Stimulated activated CD8-positive, alpha-beta memory T cell treated with anti-CD3 and anti-CD28 coated beads, Interleukin-7, amount 100 ng/mL, for 24 hours (primary cell): ENCODE measurements at regions not wholly inside any gene's neighbourhood (a gene's known extent, or its start where the extent isn't known, plus 50 kb on each side); places are given as distances from the start of the nearest gene placed in this dataset.
"Not testable (repeated sequence)": the region's sequence is repeated elsewhere in the genome, so short reads cannot be mapped to it uniquely, and the experiment has no call there.

ENCODE experiments used
- DNase-seq: peaks from one replicate; pipeline ENCODE4 v3.0.0-alpha.2; 2020; ENCODE audit warnings: low read depth

DNA sequence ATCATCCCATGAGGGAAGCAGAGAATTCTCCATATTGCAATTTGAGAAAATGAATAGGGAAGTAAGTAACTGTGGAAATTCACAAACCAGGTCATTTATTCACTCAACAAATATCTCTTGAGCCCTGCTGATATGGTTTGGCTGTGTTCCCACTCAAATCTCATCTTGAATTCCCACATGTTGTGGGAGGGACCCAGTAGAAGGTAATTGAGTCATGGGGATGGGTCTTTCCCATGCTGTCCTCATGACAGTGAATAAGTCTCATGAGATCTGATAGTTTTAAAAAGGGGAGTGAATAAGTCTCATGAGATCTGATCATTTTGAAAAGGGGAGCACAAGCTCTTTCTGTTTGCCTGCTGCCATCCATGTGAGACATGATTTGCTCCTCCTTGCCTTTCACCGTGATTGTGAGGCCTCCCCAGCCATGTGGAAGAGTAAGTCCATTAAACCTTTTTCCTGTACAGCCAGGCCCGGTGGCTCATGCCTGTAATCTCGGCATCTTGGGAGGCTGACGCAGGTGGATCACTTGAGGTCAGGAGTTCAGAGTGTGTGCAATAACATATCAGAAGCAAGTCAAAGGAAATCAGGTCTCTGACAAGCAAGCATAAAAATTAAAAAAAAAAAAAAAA, 193.2 kb downstream of the NDUFA10 start:
- DNase-seq, result no peak

DNA sequence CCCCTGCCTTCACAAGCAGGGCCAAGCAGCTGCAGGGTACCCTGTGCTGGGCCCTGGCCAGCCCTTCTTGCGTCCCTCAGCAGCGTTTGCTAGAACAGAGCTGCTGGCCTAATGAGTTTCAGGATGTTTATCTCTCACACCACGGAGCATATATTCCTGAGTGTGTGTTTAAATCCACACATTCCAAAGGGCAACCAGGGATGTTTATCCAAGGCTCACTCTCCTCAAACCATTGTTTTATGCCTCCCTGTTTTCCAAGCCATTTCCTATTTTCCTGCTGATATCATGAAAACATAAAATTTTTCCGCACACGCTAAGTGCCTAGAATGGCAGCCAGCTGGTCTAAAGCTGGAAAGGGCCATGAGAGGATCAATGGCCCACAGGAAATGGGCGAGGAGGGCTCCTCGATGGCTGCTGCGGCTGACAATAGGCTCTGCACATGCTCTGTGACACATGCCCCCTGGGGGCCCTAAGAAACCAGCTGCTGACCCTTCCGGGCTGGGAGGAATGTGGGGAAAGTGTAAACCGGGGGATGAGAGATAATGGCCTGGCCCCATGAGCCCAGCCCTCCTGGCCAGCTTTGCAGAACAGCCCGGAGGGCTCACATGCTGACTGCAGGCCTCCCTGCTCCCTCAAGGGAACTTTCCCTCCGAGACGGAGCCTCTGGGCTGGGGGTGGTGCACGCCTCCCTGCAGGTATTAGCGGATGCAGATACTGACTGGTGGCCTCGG, 194.0 kb downstream of the NDUFA10 start:
- no peak for DNase-seq

DNA sequence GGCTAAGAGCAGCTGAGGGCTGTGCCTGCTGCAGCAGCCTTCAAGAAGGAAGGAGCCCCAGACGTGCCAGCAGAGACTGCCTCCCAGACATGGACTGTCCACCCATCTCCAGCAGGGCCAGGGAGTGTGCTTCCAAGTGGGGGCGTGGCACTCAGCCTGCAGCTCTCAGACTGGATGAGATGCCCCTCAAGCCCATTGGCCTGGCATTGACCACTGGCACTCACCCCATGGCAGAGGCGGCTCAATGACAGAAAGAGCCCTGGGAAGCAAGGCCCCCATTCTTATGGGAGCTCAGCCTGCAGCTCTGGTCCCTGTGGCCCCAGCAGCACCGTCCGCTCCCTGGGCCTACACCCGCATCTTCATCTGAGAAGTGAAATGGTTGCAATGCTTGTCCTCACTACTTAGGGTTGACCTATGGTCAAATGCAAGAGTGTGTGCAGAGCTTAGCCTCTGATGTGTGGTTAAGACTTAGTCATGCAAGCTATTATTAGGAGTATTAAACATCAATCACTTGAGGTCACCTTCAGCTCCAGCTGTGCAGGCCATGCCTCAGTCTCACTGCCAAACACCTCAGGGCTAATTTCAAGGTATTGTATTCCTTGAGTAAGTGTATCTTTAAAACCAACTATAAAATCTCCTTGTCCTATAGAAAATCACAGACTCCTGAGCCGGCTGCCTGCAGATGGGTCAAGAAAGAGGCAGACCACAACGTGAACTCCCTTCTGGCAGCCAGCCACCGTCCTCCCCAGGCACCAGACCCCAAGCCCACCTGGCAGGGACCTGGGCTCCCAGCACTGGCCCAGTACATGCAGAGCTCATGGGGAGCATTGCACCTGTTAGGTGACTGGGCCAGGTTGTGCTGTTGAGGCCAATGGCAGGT, 194.8 kb downstream of the NDUFA10 start:
- no peak for DNase-seq

DNA sequence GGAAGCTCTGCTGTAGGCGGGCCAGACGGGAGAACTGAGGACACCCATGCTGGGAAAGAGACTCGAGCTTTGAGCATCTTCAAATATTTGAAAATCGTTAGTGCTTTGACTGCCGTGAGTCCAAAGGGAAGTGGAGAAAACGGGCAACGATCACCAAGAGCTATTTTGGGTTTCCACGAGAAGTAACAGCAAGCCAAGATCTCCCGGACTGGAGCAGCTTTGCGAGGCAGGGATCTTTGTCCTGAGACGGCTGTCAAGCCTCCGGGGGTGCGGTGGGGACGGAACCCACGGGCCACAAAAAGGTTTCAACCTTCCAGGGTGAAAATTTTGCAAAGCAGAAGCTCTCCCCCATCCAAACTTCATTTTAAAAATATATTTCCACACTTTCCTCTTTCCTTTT, 195.8 kb downstream of the NDUFA10 start:
- DNase-seq, result no peak

DNA sequence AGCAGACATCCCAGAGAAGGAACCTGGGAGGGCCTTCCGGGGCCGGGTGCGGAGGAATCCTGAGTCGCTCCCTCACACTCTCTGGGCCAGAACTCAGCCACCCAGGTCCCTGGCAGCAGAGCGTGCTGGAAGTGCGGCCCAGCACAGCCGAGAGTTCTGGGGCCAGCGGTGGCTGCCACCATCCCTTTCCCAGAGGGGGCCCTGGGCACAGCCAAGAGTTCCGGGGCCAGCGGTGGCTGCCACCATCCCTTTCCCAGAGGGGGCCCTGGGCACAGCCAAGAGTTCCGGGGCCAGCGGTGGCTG, 196.2 kb downstream of the NDUFA10 start:
- not testable (repeated sequence) for DNase-seq

DNA sequence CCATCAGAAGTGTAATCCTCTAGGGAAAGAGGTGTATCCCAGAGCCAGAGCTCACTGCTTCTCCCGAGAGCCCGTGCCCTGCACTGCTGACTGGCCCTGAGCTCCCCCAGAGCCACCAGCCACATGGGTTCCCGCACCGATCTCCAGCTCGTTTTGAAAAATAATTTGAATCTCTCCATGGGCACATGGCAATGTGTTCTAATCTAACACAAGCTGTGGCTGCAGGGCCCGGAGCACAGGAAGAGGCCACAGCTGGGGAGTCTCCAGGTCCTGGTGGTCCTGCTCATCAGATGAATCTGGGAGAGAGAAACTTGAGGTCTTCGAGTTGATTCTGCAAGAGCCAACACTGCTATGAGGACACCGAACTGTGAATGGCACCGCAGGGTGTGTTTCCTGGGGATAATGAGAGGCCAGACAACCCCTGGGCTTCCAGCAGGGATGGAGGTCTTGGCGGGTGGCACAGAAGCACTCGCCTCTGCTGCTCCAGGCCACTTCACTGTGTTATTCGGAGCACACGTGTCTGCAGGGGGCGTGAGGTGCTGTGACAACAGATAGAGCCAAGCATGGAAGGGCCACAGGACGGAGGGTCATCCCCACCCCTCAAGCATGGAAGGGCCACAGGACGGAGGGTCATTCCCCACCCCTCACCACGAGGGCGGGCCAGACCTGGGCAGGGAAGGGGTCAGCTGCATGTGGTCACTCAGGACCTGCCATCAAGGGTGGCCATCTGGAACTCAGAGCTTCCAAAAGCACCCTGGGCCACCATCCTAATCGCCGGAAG, 196.8 kb downstream of the NDUFA10 start:
- no peak for DNase-seq

DNA sequence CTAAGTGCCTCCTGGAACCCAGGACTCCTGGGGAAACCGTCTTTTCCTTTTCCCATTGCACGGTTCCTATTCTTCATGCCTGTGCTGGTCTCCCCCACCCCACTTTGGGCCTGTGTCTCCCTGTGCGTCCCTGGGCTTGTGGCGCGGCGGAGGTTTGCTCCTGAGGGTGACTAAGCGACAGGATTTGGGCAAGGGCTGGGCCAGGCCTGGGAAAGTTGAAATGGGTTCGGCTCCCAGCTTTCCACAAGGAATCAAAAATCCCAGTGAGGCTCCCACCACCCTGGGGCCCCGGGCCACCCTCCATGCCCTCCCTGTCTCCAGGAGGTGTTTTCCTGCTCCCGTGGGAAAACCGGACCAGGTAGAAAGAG, 197.6 kb downstream of the NDUFA10 start:
- no peak for DNase-seq

DNA sequence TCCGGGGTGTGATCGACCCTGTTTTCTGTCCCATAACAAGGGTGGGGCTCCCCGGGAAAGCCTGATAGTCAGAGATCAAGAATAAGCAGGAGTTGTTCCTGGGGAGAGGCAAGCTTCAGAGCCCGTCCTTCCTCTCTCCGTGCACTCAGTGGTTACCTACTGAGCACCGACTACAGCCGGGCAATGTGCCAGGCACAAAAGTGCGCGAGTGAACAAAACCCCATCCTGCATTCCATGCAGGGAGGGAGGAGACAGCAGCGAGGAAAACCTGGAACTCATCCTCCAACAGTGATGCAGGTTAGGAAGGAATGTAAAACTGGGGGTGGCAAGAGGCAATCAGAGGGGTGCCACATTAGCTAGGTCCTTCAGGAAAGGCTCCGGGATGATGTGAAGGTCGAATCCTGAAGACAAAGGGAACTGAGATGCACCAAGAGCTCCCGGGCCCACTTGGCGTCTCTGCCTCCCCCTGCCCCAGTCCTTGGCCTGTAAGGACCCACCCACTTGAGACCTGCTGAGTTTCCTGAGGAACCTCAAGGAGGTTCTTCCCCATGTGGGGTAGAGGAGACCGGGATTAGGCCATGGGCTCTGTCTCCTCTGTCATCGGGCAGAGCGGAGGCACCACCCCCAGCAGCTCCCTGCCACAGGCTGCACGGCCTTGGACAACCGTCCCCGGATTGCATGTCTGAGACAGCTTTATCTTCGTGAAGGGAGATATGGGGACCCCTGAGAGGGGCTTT, 198.2 kb downstream of the NDUFA10 start:
- DNase-seq, result no peak

DNA sequence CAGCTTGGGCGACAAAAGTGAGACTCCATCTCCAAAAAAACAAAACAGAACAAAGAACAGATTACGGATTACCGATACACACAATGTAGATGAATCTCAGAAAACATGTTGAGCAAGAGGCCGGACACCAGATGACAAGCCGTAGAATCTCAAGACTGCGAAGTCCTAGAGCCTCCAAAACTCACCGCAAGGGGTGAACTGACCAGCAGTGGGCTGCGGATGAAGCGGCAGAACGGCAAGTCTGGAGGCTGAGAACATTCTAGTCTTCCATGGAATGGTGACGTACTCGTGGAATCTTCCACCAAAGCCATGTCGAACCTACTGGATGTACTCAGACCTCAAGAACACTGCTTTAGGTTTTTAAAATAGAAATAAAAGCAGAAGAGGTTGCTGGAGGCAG, 198.8 kb downstream of the NDUFA10 start:
- DNase-seq, result no peak

DNA sequence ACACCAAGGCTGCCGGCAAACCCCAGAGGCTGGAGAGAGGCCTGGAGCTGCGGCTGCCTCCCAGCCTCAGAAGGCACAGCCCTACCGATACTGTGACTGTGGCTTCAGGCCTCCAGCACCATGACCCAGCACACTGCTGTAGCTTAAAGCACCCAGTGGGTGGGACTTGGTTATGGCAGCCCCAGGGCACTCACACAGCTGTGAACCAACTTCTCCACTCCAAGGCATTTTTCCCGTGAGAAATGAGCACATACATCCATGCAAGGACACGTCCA, 199.5 kb downstream of the NDUFA10 start:
- DNase-seq, result no peak

DNA sequence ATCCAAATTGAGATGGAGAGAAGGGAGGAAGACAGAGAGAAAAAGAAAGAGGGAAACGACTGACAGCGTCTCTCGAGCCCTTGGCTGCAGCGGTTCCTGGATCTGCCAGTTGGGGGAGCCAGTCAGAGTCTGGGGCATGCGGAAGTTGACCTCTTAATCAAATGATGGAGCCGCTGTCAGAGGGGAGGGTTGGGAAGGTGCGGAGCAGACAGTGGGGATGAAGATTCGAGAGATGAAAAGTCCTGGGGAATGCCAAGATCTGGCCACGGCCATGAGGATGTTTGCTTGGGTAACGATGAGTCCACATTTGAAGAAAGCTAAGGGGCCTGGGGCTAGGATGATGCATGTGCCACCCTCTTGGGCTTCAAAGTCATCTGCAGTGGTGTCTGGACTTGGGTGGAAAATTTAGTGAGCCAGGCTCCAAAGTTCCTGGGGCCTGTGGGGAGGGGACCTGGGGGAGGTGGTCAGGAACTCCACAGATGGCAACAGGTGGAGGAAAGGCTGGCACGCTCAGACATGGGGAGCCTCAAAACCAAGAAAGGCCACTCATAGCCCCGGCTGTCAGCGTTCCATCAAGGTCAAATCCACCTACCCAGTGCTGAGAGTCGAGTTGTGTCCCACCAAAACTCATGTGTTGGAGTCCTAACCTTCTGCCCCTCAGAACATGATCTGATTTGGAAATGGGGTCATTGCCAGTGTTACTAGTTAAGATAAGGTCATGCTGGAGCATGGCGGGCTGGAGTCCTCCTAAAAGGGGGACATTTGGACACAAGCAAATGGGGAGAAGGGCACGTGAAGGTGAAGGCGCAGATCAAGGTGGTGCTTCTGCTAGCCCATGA, 200.1 kb downstream of the NDUFA10 start:
- no peak for DNase-seq

DNA sequence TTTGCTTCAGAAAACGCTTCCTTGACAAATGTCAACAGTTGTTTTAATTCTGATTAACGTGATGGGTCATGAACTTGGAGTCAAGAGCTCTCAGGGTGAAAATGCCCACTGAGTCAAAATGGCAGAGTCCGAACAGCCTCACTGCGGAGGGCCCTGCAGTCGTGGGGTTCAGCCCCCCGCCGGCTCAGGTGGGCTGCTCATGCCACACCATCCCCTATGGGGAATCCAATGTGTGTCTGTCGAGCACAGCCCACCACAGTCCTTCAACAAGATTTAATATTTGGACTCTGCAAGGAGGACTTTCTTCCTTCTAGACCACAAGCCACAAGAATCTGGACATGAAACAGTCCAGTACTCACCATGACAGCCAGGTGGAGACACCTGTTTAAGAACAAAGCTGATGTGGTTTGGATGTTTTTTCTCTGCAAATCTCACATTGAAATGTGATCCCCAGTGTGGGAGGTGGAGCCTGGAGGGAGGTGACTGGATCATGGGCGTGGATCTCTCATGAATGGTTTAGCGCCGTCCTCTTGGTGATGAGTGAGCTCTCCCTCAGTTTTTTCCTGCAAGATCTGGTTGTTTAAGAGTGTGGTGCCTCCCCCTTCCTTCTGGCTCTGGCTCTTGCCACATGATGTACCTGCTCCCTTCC, 201.0 kb downstream of the NDUFA10 start:
- no peak for DNase-seq

DNA sequence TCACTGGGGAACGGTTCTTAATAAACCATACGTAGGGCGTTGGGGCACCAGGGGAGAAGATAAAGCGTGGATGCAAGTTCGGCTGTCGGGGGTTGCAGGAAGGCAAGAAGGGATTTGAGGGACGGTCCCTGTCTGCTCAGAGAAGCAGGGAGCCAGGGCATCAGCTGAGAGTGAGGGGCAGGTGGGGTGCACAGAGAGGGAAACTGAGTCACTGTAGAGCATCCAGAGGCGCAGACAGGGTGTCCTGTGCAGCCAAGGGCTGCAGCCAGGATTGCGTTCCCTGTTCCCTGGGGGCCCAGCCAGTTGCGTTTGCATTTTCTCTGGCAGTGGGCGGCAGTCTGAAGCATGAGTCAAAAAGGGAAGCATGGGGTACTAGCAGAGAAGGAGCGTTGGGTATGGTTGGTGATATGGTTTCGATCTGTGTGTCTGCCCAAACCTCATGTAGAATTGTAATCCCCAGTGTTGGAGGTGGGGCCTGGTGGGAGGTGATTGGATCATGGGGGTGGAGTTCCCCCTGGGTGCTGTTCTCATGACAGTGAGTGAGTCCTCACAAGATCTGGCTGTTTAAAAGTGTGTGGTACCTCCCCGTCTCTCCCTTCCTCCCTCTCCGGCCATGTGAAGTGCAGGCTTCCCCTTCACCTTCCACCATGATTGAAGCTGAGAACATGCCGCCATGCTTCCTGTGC, 202.9 kb downstream of the NDUFA10 start:
- no peak for DNase-seq

DNA sequence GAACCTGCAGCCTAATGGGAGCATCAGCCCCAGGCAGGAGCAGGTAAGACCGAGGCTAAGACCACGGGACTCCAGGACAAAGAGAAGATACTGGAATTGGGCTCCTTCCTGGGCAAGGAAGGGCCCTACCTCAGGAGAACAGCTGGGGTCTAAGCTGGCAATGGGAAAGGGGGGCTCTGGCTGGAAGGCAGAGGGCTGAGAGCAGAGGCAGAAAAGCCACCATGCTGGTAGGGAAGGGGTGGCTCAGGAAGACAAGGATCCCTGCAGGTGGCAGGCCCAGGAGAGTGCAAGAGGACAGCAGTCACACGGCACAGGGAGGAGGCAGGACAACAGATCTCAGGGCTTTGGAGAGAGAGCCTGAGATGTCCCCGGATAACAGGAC, 203.5 kb downstream of the NDUFA10 start:
- no peak for DNase-seq

DNA sequence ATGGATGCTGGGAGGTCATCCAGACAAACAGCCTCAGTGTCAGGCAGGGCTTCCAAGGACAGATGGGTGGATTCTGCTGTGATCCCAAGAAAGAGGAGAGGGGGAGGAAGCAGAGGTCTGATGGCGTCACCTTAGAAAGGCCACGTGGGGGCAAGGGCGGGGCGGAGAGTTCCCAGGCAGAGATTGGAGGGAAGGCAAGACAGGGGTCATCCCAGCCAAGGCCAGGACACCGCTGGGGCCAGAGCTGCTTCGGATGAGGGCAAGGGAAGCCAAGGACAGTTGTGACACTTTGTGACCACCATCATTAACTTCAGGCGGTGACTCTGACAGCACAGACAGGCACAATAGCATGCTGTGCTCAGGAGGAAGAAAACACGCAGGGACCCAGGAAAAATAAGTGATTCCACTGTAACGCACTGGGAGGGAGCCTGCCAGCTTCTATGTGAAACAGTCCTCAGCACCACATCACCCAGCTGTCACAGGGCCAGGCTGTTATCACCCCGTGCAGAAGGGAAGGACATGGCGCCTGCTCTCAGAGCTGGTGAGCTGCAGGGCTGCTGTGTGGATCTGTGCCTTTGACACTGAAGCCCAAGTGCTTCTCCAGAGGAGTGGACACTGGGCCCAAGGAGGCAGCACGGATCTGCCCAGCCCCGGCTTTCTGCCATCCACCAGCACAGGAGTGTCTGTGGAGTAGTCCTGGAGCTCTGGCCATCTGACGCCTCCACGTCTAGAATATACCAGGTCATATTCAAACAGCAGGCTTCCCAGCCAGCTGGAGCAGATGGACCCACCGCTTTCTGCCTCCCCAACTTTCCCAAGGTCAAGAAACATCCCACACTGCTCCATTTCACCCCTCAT, 204.1 kb downstream of the NDUFA10 start:
- no peak for DNase-seq

DNA sequence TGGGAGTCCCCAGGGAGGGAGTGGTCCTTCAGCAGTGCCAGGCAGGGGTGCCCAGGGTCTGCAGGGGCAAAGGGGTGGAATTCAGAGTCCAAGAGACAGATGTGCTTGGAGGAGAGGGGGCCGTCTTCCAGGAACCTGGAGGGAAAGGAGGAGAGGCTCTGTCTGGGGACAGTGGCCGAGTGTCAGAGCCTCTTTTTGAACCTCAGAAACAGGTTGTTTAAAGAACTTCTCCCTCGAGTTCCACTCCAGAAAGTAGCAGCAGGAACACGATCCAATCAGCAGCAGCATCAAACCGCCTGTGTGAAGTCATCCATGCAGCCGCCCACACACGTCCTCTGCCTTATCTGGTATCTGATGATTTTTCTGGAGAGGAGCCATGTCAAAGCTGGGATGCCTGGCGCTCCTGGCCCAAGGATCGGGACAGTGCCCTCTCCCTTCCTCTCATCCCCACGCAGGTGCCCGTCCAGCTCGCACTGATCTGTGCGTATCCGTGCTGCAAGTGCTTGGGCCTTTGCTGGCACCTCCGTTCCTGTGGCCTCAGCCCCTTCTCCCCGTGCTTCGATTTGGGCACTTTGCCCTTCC, 205.1 kb downstream of the NDUFA10 start:
- DNase-seq, result no peak

DNA sequence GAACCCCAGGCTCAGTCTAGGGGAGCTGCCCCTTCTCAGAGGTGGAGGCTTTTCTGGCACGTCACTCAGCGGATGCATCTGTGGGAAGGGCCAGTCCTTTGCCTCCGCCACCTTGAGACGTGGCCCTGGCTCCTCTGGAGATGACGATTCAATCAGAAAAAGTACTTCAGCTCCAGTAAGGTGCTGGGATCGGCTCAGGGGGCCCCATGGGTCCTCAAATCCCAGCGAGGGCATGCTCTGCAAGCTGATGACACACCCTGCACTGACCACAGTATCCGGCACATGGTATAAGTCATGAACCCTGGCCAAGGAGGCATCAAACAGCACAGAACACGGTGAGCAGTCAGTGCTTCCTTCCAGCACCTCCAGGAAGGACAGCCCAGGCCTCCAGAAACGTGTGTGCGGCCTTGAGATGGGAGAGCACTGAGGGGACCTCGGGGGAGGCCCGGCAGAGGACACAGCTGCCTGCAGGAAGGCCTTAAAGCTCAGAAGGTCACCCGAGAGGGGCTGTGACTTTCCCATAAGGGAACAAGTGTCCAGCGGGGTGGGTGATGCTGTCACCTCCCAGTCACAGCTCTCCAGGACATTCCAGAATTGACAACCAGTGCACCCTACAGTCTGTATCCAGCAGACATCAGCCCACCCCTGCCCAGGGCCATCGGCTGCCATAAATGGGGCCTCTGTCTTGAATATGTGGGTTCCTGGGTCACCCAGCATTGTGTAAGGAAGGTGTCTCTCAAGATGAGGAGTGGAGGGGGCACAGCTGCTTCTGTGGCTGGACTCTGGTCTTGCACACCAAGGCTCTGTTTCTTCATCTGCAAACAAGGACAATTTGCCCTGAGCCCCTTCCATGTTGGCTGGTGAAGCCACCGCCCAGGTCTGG, 205.8 kb downstream of the NDUFA10 start:
- DNase-seq, result no peak

DNA sequence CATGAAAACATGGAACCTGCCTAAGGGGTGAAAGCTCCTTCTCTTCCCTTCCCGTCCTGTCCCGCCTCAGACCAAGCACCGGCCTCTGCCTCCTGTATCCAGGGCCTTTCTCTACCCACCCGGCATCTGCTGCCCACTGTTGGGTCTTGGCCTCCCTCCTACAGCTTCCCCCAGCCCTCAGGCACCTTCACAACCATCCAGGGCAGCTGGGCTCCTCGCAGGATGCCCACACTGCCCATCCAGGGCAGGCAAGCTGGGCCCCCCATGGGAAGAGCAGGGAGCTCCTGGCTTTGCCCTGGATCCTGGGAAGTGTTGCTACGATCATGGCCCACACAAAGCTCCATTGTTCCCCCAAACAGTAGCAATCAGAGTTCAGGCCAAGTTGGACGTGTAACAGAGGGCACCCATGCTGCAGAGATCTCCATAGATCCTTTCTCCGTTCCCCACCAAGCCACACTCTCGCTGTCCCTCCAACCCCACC, 206.6 kb downstream of the NDUFA10 start:
- no peak for DNase-seq
